IMR-90 (cell line): ENCODE measurements at regions not wholly inside any gene's neighbourhood (a gene's known extent, or its start where the extent isn't known, plus 50 kb on each side); places are given as distances from the start of the nearest gene placed in this dataset.

Source experiments
- ATAC-seq: fragments of 200-7000 bp; cut with Tn5 transposase; 2 replicates; pipeline ENCODE4 v1.9.1; 2020; ENCODE audit warnings: low read depth, mild to moderate bottlenecking, moderate library complexity
- BruUV-seq: library from RNA; stranded (reverse); fragments of 400-500 nt; replicated peaks from 2 replicates; lab custom pipeline; 2021; lab: Mats Ljungman, UMichigan
- CTCF ChIA-PET: fragments of 300-600 bp; formaldehyde crosslinking; extraction: SDS; loops from one replicate; lab custom pipeline; 2021; ENCODE audit warnings: antibody characterized with exemption; lab: Yijun Ruan, JAX
- POLR2A ChIA-PET: fragments of 300-600 bp; sonication (Branson Sonifier 250); formaldehyde crosslinking; loops from one replicate; lab custom pipeline; 2022; ENCODE audit warnings: antibody characterized with exemption; ENCODE audit not compliant: unreplicated experiment; lab: Charles Lee
- DNase-seq: peaks from one replicate; pipeline ENCODE4 v3.0.0; 2013
- H2AFZ ChIP-seq: replicated peaks from 2 replicates; pipeline ENCODE3; 2013; ENCODE audit warnings: low read length, mild to moderate bottlenecking; ENCODE audit not compliant: poor library complexity
- H2AK5ac ChIP-seq: 2 replicates; pipeline ENCODE4 v1.6.1; 2013; ENCODE audit warnings: low read depth, low read length, inconsistent platforms
- H2AK9ac ChIP-seq: replicated peaks from 2 replicates; pipeline ENCODE3; 2013; ENCODE audit warnings: mild to moderate bottlenecking, low read depth, low read length, moderate library complexity; ENCODE audit not compliant: poor library complexity
- H2BK120ac ChIP-seq: 2 replicates; pipeline ENCODE4 v1.6.1; 2013; ENCODE audit warnings: low read depth, low read length, inconsistent platforms
- H2BK15ac ChIP-seq: 3 replicates; pipeline ENCODE4 v1.6.1; 2013; ENCODE audit warnings: low read depth, low read length, inconsistent platforms
- H2BK20ac ChIP-seq: 2 replicates; pipeline ENCODE4 v1.6.1; 2013; ENCODE audit warnings: low read depth, mild to moderate bottlenecking, inconsistent platforms, low read length, moderate library complexity
- H2BK5ac ChIP-seq: 2 replicates; pipeline ENCODE4 v1.6.1; 2013; ENCODE audit warnings: mild to moderate bottlenecking, low read depth, low read length, inconsistent platforms; ENCODE audit not compliant: poor library complexity, severe bottlenecking
- H3K14ac ChIP-seq: replicated peaks from 2 replicates; pipeline ENCODE4 v1.6.1; 2013; ENCODE audit warnings: low read depth, low read length, inconsistent platforms
- H3K18ac ChIP-seq: 2 replicates; pipeline ENCODE4 v1.6.1; 2013; ENCODE audit warnings: low read depth, low read length, control low read depth
- H3K23ac ChIP-seq: 2 replicates; pipeline ENCODE4 v1.6.1; 2013; ENCODE audit warnings: low read depth, low read length, inconsistent platforms
- H3K27ac ChIP-seq: 2 replicates; pipeline ENCODE4 v1.5.1; 2013; ENCODE audit warnings: mild to moderate bottlenecking, control low read depth, low read length; ENCODE audit not compliant: insufficient read depth
- H3K27me3 ChIP-seq: 2 replicates; pipeline ENCODE4 v1.6.1; 2013; ENCODE audit warnings: low read length; ENCODE audit not compliant: control insufficient read depth, insufficient read depth
- H3K36me3 ChIP-seq: 2 replicates; pipeline ENCODE4 v1.6.1; 2013; ENCODE audit warnings: low read length, mixed read lengths; ENCODE audit not compliant: control insufficient read depth, insufficient read depth
- H3K4ac ChIP-seq: 2 replicates; pipeline ENCODE4 v1.6.1; 2013; ENCODE audit warnings: low read depth, low read length, inconsistent platforms
- H3K4me1 ChIP-seq: 2 replicates; pipeline ENCODE4 v1.6.1; 2013; ENCODE audit warnings: low read length, mixed read lengths; ENCODE audit not compliant: control insufficient read depth, insufficient read depth
- H3K4me2 ChIP-seq: 2 replicates; pipeline ENCODE4 v1.6.1; 2013; ENCODE audit warnings: low read depth, mild to moderate bottlenecking, control low read depth, low read length, moderate library complexity
- H3K4me3 ChIP-seq: 2 replicates; pipeline ENCODE4 v1.5.1; 2013; ENCODE audit warnings: low read depth, mild to moderate bottlenecking, control low read depth, low read length, moderate library complexity; ENCODE audit not compliant: insufficient read depth
- H3K56ac ChIP-seq: 2 replicates; pipeline ENCODE4 v1.6.1; 2013; ENCODE audit warnings: low read length, inconsistent platforms; ENCODE audit not compliant: insufficient read depth; ENCODE audit errors: extremely low read depth
- H3K79me1 ChIP-seq, 2 experiments: 2 replicates each; pipeline ENCODE4 v1.6.1; 2013; ENCODE audit warnings: low read length in 2 of 2, inconsistent platforms in 1 of 2, low read depth in 1 of 2
- H3K9ac ChIP-seq: 2 replicates; pipeline ENCODE4 v1.6.1; 2013; ENCODE audit warnings: low read depth, low read length, control low read depth
- H3K9me1 ChIP-seq: 2 replicates; pipeline ENCODE4 v1.6.1; 2013; ENCODE audit warnings: low read length, inconsistent platforms; ENCODE audit not compliant: insufficient read depth
- H3K9me3 ChIP-seq: 2 replicates; pipeline ENCODE4 v1.6.1; 2013; ENCODE audit warnings: low read length; ENCODE audit not compliant: control insufficient read depth, insufficient read depth
- H4K20me1 ChIP-seq: 2 replicates; pipeline ENCODE4 v1.6.1; 2013; ENCODE audit warnings: low read length, inconsistent platforms; ENCODE audit not compliant: insufficient read depth
- H4K5ac ChIP-seq: 2 replicates; pipeline ENCODE4 v1.6.1; 2013; ENCODE audit warnings: mild to moderate bottlenecking, low read depth, low read length, control low read depth
- H4K8ac ChIP-seq, 2 experiments: 2 replicates each; pipeline ENCODE4 v1.6.1; 2013; ENCODE audit warnings: low read depth in 2 of 2, low read length in 2 of 2, control low read depth in 1 of 2, inconsistent platforms in 1 of 2
- H4K91ac ChIP-seq: 2 replicates; pipeline ENCODE4 v1.6.1; 2013; ENCODE audit warnings: low read depth, low read length, inconsistent platforms; ENCODE audit not compliant: insufficient read depth
- MAFK ChIP-seq: IDR thresholded peaks from 2 replicates; pipeline ENCODE4 v1.6.1; 2012; ENCODE audit warnings: low read depth, low read length, improper control_type of control experiment
- RAD21 ChIP-seq: IDR thresholded peaks from 2 replicates; pipeline ENCODE4 v1.6.1; 2012; ENCODE audit warnings: low read length, improper control_type of control experiment
- dilution Hi-C: fragments of 300-500 bp; cut with HindIII; formaldehyde crosslinking; loops from one replicate; pipeline ENCODE4 v1.14.3; 2018; ENCODE audit warnings: low sequenced_read_pairs; ENCODE audit not compliant: unreplicated experiment
- in situ Hi-C: fragments of 300-500 bp; cut with MboI; formaldehyde crosslinking; loops from 3 replicates; pipeline ENCODE4 v1.14.3; 2019; ENCODE audit warnings: low sequenced_read_pairs, inconsistent platforms, mixed read lengths
- intact Hi-C: fragments of 100-400 bp; cut with micrococcal nuclease; formaldehyde crosslinking; loops from 2 replicates; pipeline ENCODE4 v1.10.0; 2022
- TF ChIP-seq, protein P1 (sequence below): fragments of 150-350 bp; IDR thresholded peaks from 2 replicates; pipeline ENCODE4 v1.6.1; 2016; ENCODE audit warnings: low read depth, mild to moderate bottlenecking, low read length, moderate library complexity, borderline replicate concordance

DNA sequence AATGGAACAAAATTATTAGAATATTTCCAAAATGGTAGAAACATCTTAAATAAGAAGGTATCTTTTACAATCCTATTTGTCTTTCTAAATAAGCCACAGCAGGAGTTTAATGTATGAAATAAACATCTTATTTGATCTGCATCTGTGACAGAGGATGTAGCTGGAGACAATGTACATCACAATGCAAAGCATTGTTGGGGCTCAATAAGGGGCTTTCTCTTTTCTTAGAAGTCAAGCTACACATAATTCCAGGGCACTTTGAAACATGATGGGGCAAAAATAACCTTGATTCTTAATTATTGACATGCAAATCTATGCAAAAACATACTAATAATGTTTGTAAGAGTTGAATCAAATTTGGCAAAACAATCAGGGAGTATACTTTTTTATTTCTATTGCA is 255.1 kb downstream of the DSC3 start:
- H3K79me1 ChIP-seq, result no peaks in the 10 kb centered on the region
- no peak overlapping the region for H3K18ac ChIP-seq

More for the DNA sequence above, 255.1 kb downstream of the DSC3 start:
- CTCF ChIA-PET, result no interaction called here
- Histone ChIP-seq H4K91ac (no peak overlapping the region), H4K8ac (no peak overlapping the region), H3K9me1 (no peaks in the 10 kb centered on the region), H2AK9ac (no peak overlapping the region), H3K4me2 (no peak overlapping the region), H4K5ac (no peak overlapping the region), H2AFZ (no peak overlapping the region), H4K20me1 (no peaks in the 10 kb centered on the region), H2AK5ac (no peak overlapping the region), H3K36me3 (no peaks in the 10 kb centered on the region), H2BK15ac (no peak overlapping the region), H3K23ac (no peak overlapping the region), H3K4me3 (no peak overlapping the region), H3K56ac (no peak overlapping the region), H3K27me3 (no peaks in the 10 kb centered on the region), H2BK120ac (no peak overlapping the region), H3K9ac (no peak overlapping the region), H3K14ac (no peak overlapping the region), H3K4ac (no peak overlapping the region), H2BK5ac (no peak overlapping the region), H3K4me1 (no peaks in the 10 kb centered on the region), H3K27ac (no peak overlapping the region), H2BK20ac (no peak overlapping the region), H3K9me3 (peaks cover 3% of the 10 kb centered on the region)
- no peak for ATAC-seq
- intact Hi-C loops (no loop called here), in situ Hi-C loops (no loop called here), dilution Hi-C loops (no loop called here)
- no TSS peak for BruUV-seq
- no peak for DNase-seq
- TF ChIP-seq MAFK (no peak), RAD21 (no peak)
- TF ChIP-seq, protein P1, sequence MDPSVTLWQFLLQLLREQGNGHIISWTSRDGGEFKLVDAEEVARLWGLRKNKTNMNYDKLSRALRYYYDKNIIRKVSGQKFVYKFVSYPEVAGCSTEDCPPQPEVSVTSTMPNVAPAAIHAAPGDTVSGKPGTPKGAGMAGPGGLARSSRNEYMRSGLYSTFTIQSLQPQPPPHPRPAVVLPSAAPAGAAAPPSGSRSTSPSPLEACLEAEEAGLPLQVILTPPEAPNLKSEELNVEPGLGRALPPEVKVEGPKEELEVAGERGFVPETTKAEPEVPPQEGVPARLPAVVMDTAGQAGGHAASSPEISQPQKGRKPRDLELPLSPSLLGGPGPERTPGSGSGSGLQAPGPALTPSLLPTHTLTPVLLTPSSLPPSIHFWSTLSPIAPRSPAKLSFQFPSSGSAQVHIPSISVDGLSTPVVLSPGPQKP, result no peak
- POLR2A ChIA-PET, result no interaction called here
